Pulmonary artery endothelial cell (primary cell): ENCODE measurements at regions not wholly inside any gene's neighbourhood (a gene's known extent, or its start where the extent isn't known, plus 50 kb on each side); places are given as distances from the start of the nearest gene placed in this dataset.

Experiments used
- DNase-seq: peaks from one replicate; pipeline ENCODE4 v3.0.0-alpha.2; 2011; ENCODE audit warnings: low read depth, low spot score

DNA sequence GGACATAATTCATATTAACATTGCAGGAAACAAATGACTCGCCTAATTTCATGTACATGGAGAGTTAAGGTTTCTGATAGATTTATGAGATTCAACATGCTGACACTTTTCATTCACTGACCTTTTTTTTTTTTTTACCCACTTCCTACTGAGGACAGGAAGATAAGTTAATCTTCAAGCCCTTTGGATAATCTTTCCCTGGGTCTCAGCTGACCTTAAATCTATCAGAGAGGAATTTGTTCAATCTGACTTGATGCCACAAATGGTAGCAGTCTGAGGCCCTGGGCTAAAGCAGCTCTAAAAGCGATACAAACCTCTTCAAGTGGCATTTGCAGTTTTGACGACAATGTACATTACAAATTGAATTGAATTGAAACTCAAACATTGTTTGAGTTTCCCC is 493.3 kb upstream of the SORCS1 start:
- no peak for DNase-seq

DNA sequence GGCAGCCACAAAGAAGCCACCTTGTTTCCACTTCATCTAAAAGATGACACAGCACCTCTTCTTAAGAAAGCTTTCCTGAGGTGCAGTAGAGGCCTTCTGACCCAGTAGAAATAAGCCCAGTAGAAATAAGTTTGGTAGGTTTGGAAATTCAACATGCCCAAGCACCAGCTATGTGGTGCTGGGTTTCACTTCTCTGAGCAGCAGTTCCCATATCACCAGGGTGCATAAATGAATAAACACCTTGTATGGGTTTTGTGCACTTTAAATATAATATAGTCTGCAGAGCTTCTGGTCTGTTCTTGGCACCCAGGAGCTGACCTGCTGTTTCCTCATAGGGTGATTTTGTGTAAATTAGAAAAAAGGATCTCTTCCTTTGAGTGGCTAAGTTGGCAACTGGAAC is 492.4 kb upstream of the SORCS1 start:
- no peak for DNase-seq

DNA sequence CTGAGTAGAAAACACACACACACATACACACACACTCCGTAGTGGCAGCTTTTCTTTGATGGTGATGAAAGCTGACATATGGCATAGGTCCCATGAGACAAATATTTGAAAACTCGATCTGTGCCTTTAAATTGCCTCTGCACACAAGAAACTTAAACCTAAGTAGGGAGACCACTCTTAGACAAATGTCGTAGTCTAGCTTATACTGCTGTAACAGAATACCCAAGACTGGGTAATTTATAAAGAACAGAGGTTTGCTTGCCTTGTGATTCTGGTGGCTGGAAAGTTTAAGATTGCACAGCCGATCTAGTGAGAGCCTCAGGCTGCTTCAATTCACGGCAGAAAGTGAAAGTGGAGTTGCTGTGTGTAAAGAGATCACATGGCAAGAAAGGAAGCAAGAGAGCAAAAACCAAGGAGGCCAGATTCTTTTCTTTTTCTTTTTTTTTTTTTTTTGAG is 489.4 kb upstream of the SORCS1 start:
- DNase-seq, result no peak

DNA sequence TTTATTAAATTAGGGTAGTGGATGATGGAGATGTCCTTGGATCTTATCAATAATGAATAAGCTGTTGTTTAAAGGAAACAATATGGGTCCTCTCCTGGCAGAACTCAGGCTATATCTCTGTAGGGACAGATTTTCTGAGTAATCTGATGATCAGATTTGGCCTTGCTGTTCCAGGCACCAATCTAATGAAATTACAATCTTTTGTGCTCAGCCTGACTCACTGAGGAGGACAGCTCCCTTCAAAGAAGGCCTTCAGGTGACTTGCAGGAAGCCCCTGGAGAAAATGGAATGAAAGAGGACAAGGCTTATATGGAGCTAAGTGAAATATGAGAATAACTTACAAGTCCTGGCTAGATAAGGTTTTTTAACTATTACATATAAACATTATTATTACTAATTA is 486.4 kb upstream of the SORCS1 start:
- no peak for DNase-seq

DNA sequence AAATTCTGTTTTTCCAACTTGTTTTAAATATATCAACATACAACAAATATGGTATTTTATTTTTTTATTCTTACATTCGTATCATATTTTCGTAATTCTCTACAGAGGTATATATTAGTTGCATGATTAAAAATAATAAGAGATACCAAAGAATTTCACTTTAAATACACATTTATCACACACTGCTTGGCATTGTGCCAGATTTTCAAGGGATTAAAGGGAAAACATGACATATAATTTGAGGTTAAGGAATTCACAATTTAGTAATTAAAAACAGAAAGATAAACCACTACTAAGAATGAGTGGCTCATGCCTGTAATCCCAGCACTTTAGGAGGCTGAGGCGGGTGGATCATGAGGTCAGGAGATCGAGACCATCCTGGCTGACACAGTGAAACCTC is 484.7 kb upstream of the SORCS1 start:
- no peak for DNase-seq

DNA sequence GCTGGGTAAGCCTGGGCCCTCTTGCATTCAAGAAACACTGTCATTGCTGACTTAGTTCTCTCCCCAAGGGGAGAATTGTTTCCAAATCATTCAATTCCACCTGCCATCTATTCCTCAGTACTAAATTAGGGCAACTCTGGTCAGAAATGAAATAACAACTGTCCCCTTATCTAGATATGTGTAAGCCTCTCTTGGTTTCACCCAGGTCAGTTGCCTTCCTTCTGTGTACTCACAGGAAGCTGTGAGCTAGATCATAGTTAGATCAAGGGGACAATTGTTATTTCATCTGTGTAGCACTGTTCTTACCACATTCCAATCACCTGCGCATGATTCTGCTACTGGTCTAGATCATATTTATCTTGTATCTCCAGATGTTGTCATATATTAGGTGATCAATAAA is 483.0 kb upstream of the SORCS1 start:
- DNase-seq, result no peak

DNA sequence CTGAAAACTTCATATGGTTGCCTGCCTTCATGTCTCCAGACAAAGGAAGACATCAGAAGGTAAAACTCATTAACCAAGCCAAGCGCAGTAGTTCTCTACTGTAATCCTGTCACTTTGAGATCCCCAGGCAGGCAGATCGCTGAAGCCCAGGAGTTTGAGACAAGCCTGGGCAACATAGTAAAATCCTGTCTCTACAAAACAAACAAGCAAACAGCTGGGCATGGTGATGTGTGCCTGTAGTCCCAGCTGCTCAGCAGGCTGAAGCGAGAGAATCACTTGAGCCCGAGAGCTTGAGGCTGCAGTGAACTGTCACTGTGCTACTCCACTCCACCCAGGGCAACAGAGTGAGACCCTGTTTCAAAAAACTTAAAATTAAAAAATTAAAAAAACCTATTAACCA is 467.4 kb upstream of the SORCS1 start:
- no peak for DNase-seq

DNA sequence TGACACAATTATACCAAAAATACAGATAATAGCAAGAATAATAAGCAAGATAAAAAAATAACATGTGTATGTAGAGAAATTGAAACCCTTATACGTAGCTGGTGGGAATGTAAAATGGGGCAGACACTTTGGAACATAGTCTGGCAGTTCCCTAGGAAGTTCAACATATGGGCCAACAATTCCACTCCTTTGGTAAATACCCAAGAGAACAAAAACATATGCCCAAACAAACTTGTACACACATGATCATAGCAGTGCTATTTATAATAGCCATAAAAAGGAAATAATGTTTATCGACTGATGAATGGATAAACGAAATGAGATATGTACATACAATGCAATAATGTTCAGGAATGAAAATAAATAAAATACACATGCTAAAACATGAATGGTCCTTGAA is 462.4 kb upstream of the SORCS1 start:
- DNase-seq, result no peak

DNA sequence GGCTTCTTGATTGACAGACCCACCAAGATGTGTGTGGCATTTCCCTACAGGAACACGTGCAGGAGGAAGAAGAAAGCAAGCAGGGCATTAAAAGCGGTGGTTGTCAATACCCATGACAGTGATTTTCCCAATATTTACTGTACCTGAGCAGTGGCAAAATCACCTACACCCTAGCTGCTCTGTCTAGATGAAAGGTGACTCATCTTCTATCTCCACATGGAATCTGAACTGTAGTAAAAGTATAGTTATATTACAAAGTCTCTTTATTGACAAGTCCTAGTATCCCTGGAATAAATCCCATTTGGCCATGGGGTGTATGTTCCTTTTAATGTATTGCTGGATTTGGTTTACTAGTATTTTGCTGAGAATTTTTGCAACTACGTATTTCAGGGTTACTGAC is 458.8 kb upstream of the SORCS1 start:
- no peak for DNase-seq

DNA sequence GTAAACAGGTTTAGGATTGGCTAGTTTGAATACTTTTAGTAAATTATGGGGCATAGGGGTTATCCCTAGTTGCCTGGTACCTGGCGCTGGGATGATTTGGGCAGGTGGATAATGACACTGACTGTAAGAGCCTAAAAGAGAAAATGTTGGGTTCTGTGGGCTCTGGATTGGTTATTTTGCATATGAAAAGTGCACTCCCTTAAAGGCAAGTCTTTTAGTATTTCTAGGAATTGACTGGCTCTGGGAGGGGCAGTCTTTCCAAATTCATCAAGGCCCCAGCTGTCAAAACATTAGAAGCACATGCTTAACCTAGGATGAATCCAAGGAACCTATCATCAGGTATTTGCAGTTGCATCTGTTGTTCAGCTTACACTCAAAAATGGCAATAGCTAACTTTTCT is 454.6 kb upstream of the SORCS1 start:
- no peak for DNase-seq

DNA sequence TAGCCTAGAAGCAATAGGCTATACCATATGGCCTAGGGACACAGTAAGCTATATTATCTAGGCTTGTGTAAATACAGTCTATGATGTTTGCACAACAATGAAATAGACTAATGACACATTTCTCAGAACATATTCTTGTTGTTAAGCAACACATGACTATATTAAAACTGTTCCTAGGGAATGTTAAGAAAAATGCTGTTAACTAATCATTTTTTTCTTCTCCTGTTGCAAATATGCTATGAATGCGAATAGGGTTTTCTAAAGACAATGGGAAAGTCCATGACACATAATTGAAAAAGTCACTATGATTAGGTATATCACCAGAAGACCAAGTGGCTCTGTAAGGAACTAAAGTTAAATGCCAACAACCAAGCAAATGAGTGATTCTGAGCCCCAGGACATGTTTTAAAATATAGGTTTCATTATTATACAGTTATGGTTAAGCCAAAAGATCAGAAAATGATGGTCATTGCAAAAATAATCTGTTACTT is 454.0 kb upstream of the SORCS1 start:
- DNase-seq, result no peak

DNA sequence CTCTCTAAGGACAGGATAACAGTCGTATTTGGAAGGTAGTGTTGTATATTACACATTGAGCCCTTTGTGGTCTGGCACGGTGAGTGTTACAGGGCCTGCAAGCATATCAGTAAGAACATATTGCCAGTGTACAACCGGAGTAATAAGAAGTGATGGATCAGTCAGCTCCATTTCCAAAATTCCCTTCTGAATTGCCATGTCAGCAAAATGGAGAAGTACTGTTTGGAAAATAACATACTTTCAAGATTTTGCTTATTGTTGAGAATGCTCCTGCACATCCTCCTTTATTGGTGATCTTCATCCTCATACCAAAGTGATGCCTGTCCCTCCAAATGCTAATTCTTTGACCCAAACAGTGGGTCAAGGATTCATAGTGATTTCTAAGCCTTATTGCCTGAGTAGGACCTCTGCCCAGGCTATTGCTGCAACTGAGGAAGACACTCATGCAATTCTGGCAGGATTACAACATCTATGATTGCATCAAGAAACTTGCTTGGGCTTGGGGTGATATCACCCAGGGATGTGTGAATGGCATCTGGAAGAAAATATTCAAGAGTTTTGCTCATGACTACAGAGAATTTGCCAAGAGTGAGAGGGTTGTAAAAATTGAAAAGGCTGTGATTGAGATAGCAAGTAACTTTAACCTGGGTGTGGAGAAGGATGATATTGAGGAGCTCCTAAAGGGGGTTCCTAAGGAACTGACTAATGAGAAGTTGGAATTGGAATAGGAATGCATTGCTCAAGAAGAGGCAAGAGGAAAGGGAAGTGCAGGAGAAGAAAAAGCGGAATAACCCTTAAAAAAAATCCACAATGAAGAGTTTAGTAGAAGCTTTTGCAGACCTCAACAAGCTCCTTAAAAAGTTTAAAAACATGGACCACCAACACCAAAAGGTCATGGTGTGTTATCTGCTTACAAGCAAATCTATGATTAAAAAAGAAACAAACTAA is 452.2 kb upstream of the SORCS1 start:
- DNase-seq, result no peak

DNA sequence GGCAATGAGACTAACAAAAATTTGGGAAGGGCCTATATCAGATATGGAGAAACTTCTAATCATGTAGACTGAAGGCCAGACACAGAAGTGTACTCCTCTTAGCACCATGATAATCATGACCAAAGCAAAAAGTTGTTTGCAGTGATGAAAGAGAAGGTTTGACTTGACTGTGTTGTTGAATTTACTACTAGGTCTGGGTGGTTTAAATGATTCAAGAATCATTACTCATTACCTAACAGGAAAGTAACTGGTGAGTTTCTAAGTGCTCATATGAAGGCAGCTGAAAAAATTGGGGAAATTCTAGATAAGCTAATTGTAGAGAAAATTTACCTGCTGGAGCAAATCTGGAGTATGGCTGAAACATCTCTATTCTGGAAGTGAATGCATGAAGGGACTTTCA is 451.5 kb upstream of the SORCS1 start:
- DNase-seq, result no peak

DNA sequence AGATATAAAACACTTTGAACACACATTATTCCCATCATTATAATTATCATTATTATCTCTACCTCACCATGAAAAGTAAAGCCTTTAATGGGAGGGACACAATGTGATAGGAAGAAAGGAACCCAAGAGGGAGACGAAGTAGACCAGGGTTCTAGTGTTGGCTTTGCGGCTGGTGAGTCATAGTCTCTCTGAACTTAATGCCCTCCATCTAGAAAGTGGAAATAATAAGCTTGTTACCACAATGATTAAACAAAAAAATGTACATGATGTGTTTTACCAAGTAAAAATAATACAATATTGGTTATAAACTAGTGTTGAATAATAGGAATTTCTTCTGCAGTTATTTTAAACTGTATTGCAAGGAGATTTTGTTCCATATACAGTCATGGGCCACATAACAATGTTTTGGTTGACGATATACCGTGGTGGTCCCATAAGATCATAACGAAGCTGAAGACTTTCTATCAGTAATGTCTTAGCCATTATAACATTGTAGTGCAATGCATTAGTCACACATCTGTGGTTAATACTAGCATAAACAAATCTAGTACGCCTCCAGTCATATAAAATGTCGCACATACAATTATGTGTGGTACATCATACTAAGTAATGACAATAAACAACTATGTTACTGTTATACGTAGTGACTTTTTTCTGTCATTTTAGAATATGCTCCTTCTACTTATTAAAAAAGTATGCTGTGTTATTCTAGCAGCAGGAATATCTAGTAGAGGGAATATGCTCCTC is 450.6 kb upstream of the SORCS1 start:
- DNase-seq, result no peak

DNA sequence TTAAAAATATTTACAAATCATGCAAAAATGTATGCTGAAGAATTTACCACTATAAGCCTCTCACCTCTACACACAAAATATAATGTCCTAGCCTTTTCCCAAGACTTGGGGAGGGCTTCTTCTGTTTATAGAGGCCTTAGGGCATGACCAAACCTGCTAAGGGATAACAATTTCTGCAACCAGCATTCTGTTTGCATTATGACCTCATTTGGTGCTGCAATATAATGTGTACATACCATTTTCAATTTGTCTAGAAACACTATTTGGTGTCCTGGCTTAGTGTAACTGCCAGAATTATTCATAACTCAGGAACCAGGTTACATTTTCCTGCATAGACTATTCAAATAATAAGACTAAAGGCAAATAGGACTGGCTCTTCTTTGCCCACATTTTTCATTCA is 446.6 kb upstream of the SORCS1 start:
- no peak for DNase-seq

DNA sequence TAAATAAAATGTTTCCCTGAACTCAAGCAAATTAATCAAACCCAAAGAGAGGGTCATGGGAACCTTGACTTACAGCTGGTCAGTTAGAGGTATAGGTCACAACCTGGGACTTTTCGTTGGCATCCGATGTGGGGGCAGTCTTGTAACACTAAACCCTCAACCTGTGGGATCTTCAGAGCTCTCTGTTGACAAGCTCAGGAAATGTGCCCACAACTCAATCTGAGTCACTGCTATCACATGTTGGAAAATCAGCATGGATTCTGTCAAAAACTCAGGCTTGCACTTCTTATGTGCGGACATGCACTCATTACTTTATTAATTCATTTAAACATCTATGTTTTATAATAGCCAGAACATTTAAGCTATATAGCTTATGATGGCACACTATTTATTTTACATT is 424.6 kb upstream of the SORCS1 start:
- DNase-seq, result no peak

DNA sequence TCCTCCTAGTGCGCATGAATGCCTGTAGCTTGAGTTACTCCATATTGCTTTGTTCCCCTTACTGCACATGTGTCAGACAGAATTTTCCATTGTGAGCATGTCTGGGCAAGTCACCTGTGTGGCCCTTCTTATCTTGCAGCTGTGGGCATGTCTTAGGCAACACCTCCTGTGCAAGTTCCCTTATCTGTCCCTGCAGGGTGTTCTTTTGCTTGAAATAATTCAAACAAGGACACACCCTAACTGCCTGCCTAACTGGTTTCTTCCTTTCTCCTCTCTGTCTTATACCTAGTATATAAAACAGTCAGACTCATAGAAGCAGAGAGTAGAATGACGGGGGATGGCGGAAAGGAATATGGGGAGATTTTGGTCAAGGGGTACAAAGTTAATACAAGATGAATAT is 421.1 kb upstream of the SORCS1 start:
- no peak for DNase-seq

DNA sequence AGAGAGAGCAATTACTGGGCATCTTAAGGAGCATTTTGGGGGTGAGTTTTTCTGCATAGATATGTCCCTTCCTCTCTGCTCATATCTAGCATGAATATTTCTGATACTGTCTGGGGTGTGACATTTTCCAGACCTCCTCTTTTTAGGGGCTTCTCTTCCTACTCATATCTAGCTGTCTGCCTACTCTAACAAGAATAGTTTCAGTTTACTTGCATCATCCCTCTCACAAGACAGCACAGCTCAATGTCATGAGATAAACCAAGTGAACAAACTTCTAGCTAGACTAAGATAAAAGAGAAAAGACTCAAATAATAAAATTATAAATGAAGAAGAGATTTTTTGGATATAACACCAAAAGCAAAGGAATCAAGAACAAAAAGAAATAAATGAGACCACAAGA is 419.5 kb upstream of the SORCS1 start:
- DNase-seq, result no peak

DNA sequence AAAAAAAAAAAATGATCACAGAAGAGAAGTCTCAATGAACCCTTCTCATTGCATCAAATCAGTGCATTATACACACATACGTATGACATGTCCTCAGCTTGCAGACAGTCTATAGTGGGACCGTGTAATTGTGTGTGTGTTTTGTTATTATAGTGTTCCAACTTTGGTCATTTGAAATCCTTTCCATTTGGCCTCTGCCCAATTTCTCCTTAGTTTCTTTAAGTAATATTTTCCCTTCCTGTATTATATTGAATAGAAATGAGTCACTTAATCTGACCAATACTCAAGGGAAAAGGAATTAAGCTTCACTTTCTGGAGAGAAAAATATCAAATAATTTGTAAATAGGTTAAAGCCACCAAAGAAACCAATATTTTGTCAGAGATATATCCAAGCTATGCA is 415.5 kb upstream of the SORCS1 start:
- no peak for DNase-seq

DNA sequence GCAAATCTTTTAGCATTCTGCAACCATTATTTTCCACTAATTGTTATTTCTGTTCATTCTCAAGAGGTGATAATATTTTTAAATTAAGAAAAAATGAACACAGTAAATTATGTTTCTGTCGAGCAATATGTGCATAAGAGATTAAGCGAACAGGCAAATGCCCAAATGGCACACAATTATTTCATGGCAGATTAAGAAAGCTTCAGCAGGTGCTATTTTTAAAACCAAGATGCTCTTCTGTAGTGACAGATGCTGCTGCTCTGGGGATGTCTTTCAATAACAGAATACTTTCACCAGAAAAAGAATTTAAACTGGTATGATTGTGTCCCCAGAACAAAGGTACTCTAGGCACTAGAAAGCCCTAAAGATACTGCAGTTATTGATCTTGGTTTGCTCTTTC is 412.7 kb upstream of the SORCS1 start:
- DNase-seq, result no peak

DNA sequence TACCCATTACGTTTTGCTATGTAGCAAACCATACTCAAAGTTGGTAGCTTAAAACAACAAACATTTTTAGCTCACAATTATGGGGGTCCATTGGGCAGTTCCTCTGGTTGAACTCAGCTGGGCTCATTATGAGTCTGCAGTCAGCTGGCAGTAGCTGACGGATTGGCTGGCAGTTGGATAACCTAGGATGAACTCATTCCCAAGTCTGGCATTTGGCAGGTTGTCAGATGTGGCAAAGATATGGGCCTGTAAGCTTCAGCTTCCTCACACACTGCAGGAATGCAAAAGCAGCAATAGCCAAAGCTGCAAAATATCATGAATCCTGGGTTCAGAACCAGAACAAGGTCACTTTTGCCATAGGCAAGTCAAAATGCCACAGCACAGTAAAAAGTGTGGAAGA is 412.2 kb upstream of the SORCS1 start:
- no peak for DNase-seq

DNA sequence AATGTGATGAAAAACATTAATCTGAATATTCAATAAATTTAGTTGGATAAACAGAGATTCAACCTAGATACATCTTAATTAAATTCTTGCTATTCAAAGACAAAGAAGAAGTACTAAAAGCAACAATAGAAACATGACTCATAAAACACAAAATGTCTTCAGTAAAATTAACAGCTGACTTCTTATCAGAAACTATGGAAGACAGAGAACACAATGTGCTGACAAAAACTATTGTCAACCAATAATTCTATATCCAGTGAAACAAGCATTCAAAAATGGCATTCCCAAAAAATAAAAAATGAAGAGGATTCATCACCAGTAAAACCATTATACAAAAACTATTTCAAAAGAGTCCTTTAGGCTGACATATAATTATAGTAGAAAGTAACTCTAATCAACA is 400.5 kb upstream of the SORCS1 start:
- DNase-seq, result no peak
